Aorta (tissue), 5 donors: ENCODE measurements at regions not wholly inside any gene's neighbourhood (a gene's known extent, or its start where the extent isn't known, plus 50 kb on each side); places are given as distances from the start of the nearest gene placed in this dataset.
A peak's percentile ranks its signal among the peaks of the same experiment; 100 is the strongest.

Source experiments
- ATAC-seq: fragments of 200-7000 bp; cut with Tn5 transposase; one replicate; pipeline ENCODE4 v1.9.1; 2022; ENCODE audit warnings: moderate library complexity; ENCODE audit not compliant: low FRiP score
- DNase-seq, 2 donors: peaks; one replicate each; pipeline ENCODE4 v3.0.0-alpha.2; 2020
- H3K27ac ChIP-seq, 2 donors: one replicate each; pipeline ENCODE4 v1.5.1; 2013; ENCODE audit warnings: low read length in 2 of 2, mild to moderate bottlenecking in 2 of 2, moderate library complexity in 2 of 2, control low read depth in 1 of 2, inconsistent platforms in 1 of 2, low read depth in 1 of 2
- H3K27me3 ChIP-seq, 2 donors: one replicate each; pipeline ENCODE4 v1.6.1; 2013; ENCODE audit warnings: control low read depth in 1 of 2, low read length in 1 of 2, mild to moderate bottlenecking in 1 of 2, moderate library complexity in 1 of 2; ENCODE audit not compliant: insufficient read depth in 2 of 2, control insufficient read depth in 1 of 2
- H3K36me3 ChIP-seq, 2 donors: one replicate each; pipeline ENCODE4 v1.6.1; 2013; ENCODE audit warnings: control low read depth in 1 of 2, low read length in 1 of 2, mild to moderate bottlenecking in 1 of 2; ENCODE audit not compliant: insufficient read depth in 2 of 2, control insufficient read depth in 1 of 2
- H3K4me1 ChIP-seq, 2 donors: one replicate each; pipeline ENCODE4 v1.6.1; 2013; ENCODE audit warnings: low read length in 2 of 2, control low read depth in 1 of 2, mild to moderate bottlenecking in 1 of 2, moderate library complexity in 1 of 2; ENCODE audit not compliant: insufficient read depth in 2 of 2, control insufficient read depth in 1 of 2
- H3K4me3 ChIP-seq, 2 donors: one replicate each; pipeline ENCODE4 v1.5.1; 2013; ENCODE audit warnings: low read length in 2 of 2, control low read depth in 1 of 2, mild to moderate bottlenecking in 1 of 2
- H3K9me3 ChIP-seq: one replicate; pipeline ENCODE4 v1.6.1; 2013; ENCODE audit warnings: mild to moderate bottlenecking, low read length; ENCODE audit not compliant: control insufficient read depth
- WGBS, 2 donors: extraction: QIAGEN DNeasy Blood & Tissue Kit; methylation state at CpG; one replicate each; pipeline ENCODE4 v1.1.7; 2013; 5-methylcytosine and 5-hydroxymethylcytosine counted together
- intact Hi-C, 2 donors: fragments of 100-400 bp; cut with DNase I; formaldehyde crosslinking; loops; one replicate each; pipeline versions ENCODE4 v1.14.2 to v1.15.0; 2022
- donor health status: healthy with polysubstance abuse.
- donor health status: Bipolar disorder and iron deficiency.
- donor health status: DM: no; HTN: no; CAD: no.
- donor health status: DM: no; HTN: no; CAD: no.
- donor health status: DM: yes; HTN: yes; CAD: no.

GRCh38 chr9:28730111-28730510 is 1156.8 kb upstream of the C9orf72 start:
- ATAC-seq (no peak), DNase-seq (no peak)
- WGBS, 2 donors = 33 to 48% methylated on average over 2 of the region's 2 CpGs
- no peaks in the 10 kb centered on the region for H3K27me3 ChIP-seq
- no peak overlapping the region for H3K4me3 ChIP-seq
- intact Hi-C loops = no loop called here
- H3K27ac ChIP-seq = no peak overlapping the region
- no peaks in the 10 kb centered on the region for H3K4me1 ChIP-seq
- no peaks in the 10 kb centered on the region for H3K36me3 ChIP-seq
- H3K9me3 ChIP-seq = no peaks in the 10 kb centered on the region

GRCh38 chr9:28735738-28736342 is 1162.6 kb upstream of the C9orf72 start:
- 58 to 66% methylated on average over 1 of the region's 1 CpG for WGBS, 2 donors
- DNase-seq (no peak), ATAC-seq (no peak)
- Histone ChIP-seq H3K9me3 (no peaks in the 10 kb centered on the region), H3K4me1 (no peaks in the 10 kb centered on the region), H3K36me3 (no peaks in the 10 kb centered on the region), H3K4me3 (no peak overlapping the region), H3K27ac (no peak overlapping the region), H3K27me3 (no peaks in the 10 kb centered on the region)
- intact Hi-C loops = no loop called here

GRCh38 chr9:28741459-28741858 is 1168.2 kb upstream of the C9orf72 start:
- H3K4me1 ChIP-seq = no peaks in the 10 kb centered on the region
- H3K4me3 ChIP-seq = no peak overlapping the region
- H3K9me3 ChIP-seq = no peaks in the 10 kb centered on the region
- H3K27ac ChIP-seq = no peak overlapping the region
- ATAC-seq (peak; percentile 38), DNase-seq (no peak)
- no peaks in the 10 kb centered on the region for H3K36me3 ChIP-seq
- intact Hi-C loops = no loop called here
- no peaks in the 10 kb centered on the region for H3K27me3 ChIP-seq
- WGBS, 2 donors = 94 to 96% methylated on average over 4 of the region's 4 CpGs

- DNase-seq (no peak), ATAC-seq (no peak)
- no peaks in the 10 kb centered on the region for H3K4me1 ChIP-seq
- H3K9me3 ChIP-seq = no peaks in the 10 kb centered on the region
- intact Hi-C loops = no loop called here
- WGBS, 2 donors = 73 to 80% methylated on average over 10 of the region's 10 CpGs
- H3K27me3 ChIP-seq = no peaks in the 10 kb centered on the region
- no peak overlapping the region for H3K27ac ChIP-seq
- no peak overlapping the region for H3K4me3 ChIP-seq
- no peaks in the 10 kb centered on the region for H3K36me3 ChIP-seq
These were observed 1174.2 kb upstream of the C9orf72 start for GRCh38 chr9:28747351-28747985.

GRCh38 chr9:28750136-28750535 is 1176.9 kb upstream of the C9orf72 start:
- H3K9me3 ChIP-seq = no peaks in the 10 kb centered on the region
- no peak for DNase-seq
- H3K27ac ChIP-seq = no peak overlapping the region
- 9 to 11% methylated on average over 2 of the region's 2 CpGs for WGBS, 2 donors
- intact Hi-C loops = no loop called here
- H3K27me3 ChIP-seq = no peaks in the 10 kb centered on the region
- no peaks in the 10 kb centered on the region for H3K36me3 ChIP-seq
- no peaks in the 10 kb centered on the region for H3K4me1 ChIP-seq
- no peak overlapping the region for H3K4me3 ChIP-seq
- ATAC-seq = no peak

GRCh38 chr9:28758341-28758740 is 1185.1 kb upstream of the C9orf72 start:
- H3K9me3 ChIP-seq = no peaks in the 10 kb centered on the region
- H3K4me1 ChIP-seq = no peaks in the 10 kb centered on the region
- H3K27ac ChIP-seq = no peak overlapping the region
- H3K36me3 ChIP-seq = no peaks in the 10 kb centered on the region
- H3K4me3 ChIP-seq = no peak overlapping the region
- no peaks in the 10 kb centered on the region for H3K27me3 ChIP-seq
- WGBS, 2 donors = 26 to 31% methylated on average over 1 of the region's 1 CpG
- ATAC-seq (no peak), DNase-seq (no peak)
- intact Hi-C loops = no loop called here

- 7 to 39% methylated on average over 1 of the region's 1 CpG for WGBS, 2 donors
- intact Hi-C loops = no loop called here
These were observed 1185.7 kb upstream of the C9orf72 start for GRCh38 chr9:28758971-28759370.

GRCh38 chr9:28762167-28762566 is 1188.9 kb upstream of the C9orf72 start:
- ATAC-seq (no peak), DNase-seq (no peak)
- intact Hi-C loops = no loop called here
- 70 to 79% methylated on average over 1 of the region's 1 CpG for WGBS, 2 donors
- Histone ChIP-seq H3K27me3 (no peaks in the 10 kb centered on the region), H3K4me1 (no peaks in the 10 kb centered on the region), H3K27ac (no peak overlapping the region), H3K36me3 (no peaks in the 10 kb centered on the region), H3K4me3 (no peak overlapping the region), H3K9me3 (no peaks in the 10 kb centered on the region)

More at GRCh38 chr9:28758971-28759370, 1185.7 kb upstream of the C9orf72 start:
- no peaks in the 10 kb centered on the region for H3K27me3 ChIP-seq
- no peak for DNase-seq
- H3K4me3 ChIP-seq = no peak overlapping the region
- no peaks in the 10 kb centered on the region for H3K4me1 ChIP-seq
- no peaks in the 10 kb centered on the region for H3K9me3 ChIP-seq
- no peak for ATAC-seq
- H3K36me3 ChIP-seq = no peaks in the 10 kb centered on the region
- H3K27ac ChIP-seq = no peak overlapping the region

- no peak overlapping the region for H3K27ac ChIP-seq
- H3K27me3 ChIP-seq = no peaks in the 10 kb centered on the region
- no peaks in the 10 kb centered on the region for H3K36me3 ChIP-seq
- intact Hi-C loops = no loop called here
- no peaks in the 10 kb centered on the region for H3K9me3 ChIP-seq
- H3K4me1 ChIP-seq = no peaks in the 10 kb centered on the region
- H3K4me3 ChIP-seq = no peak overlapping the region
- 85 to 89% methylated on average over 1 of the region's 1 CpG for WGBS, 2 donors
- DNase-seq = no peak
- no peak for ATAC-seq
These were observed 1191.3 kb upstream of the C9orf72 start for GRCh38 chr9:28764532-28764931.
